EL (cell line): ENCODE measurements at regions not wholly inside any gene's neighbourhood (a gene's known extent, or its start where the extent isn't known, plus 50 kb on each side); places are given as distances from the start of the nearest gene placed in this dataset.

Experiments used
- DNase-seq: peaks from one replicate; pipeline ENCODE4 v3.0.0-alpha.2; 2016

DNA sequence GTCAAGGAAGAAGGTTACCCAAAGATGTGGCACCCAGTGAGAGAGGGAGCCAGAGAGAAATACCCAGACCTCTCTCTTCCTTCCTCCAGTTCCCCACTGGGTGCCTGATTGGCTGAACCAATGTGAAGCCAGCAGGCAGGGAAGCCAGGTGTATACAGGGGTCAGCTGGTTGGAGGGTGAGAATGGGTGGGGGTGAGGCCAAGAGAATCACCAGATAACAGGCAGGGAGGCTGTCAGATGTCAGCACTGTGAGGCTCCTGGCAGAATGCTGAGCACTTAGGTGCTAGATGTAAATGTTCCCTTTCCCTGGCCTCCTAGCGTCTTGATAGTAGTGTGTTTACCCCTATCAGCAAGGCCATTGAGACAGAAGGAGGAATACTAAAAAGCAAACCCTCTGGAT lies 104.0 kb upstream of the MGAT5 start:
- no peak for DNase-seq

DNA sequence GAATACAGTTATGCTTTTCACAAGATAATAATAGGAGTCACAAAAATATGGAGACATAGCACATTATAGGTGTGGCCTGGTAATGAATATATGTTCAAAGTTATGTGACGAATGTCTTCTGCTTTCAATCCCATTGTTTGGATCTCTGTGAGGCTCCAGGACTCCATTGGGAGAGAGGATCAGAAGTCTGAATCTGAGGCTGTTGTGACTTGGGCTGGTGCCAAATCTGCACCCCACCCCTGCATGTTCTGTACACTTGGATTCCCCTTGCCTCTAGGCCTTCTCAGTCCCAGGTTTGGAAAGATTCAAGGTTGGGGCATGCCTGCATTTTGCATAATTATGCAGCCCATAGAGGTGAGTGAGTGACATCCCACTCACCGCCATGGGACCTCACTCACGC lies 103.1 kb upstream of the MGAT5 start:
- no peak for DNase-seq

DNA sequence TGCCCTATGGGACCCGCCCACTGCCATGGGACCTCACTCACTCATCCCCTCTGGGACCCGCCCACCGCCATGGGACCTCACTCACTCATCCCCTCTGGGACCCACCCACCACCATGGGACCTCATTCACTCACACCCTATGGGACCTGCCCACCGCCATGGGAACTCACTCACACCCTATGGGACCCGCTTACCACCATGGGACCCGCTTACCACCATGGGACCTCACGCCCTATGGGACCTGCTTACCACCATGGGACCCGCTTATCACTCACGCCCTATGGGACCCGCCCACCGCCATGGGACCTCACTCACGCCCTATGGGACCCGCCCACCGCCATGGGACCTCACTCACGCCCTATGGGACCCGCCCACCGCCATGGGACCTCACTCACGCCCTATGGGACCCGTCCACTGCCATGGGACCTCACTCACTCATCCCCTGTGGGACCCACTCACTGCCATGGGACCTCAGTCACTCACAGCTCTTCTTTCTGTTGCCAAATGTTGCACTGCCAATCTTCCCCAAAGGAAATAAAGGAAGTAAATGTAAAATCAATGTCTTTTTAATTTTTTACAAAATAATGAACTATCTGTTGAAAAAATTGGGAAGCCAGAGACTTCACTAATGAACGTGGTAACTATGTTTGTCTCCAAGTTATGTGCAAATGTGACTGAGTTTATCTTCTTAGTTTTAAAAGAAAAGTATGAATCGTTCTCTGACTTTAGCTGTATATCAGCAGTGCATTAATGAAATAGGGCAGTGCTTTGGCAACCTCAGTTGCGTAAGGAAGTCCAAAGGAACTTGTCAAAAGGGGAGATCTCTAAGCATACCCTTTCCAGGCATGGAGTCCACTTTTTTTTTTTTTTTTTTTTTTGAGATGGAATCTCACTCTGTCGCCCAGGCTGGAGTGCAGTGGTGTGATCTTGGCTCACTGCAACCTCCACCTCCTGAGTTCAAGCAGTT lies 101.5 kb upstream of the MGAT5 start:
- DNase-seq, result no peak

- DNase-seq, result no peak
Observed at GRCh38 chr2:134153294-134153880, 100.5 kb upstream of the MGAT5 start.

GRCh38 chr2:134154246-134154645 lies 99.6 kb upstream of the MGAT5 start:
- DNase-seq, result no peak

DNA sequence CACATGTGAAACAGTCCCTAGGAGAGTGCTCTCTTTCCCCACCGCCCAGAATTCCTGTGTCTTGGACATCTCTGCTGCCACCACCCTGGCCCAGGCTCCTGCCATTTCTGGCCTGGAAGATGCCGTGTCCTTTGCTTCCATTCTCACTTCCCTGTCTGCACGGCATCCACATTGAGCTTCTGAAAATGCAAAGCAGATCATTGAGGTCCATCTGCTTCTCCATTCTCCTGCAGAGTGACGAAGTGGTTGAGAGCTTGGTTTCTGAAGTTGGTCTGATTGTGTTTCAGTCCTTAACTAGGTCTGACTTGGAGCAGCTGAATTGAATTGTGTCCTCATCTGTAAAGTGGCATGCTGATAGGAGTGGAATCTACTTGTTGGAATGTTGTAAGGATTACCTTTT lies 98.7 kb upstream of the MGAT5 start:
- no peak for DNase-seq

GRCh38 chr2:134158295-134158694 lies 95.6 kb upstream of the MGAT5 start:
- no peak for DNase-seq

- DNase-seq, result peak; percentile 26
Observed at GRCh38 chr2:134161170-134161547, 92.7 kb upstream of the MGAT5 start.

DNA sequence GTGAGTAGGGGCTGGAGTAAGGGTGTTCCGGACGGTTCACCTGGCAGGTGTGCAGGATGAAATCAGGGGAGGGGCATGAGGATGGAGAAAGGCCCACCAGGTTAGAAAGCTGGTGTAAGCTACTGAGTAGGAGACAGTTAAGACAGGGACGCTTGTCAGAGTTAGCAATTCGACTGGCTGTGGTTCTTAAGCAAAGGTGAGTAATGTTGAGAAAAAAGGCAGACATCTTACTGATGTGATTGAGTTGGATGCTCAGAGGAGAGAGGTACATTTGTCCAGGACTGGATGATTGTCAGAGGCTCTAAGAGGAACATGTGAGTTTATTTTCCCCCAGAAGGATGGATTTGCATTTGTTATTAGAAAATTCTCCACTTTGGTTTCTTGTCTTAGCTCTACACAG lies 90.5 kb upstream of the MGAT5 start:
- DNase-seq, result no peak

DNA sequence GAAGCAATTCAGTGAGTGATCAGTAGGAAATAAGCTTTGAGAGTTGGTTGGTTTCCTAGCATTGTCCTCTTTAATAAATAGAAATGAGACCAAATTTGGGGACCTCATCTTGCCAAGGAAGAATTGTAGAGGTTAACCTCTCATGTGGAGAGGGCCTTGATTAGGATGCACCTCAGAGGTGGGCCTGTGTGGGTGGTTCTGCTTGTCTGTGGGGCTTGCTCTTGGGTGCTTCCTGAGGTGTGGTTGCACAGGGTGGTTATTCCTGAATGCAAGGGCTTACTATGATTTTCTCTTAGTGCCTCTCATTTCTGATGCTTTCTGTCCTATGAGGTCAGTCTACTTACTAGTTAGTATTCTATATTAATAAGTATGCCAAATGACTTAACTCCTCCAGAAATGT lies 89.6 kb upstream of the MGAT5 start:
- DNase-seq, result no peak

- DNase-seq, result peak; percentile 22
Observed at GRCh38 chr2:134167015-134167414, 86.9 kb upstream of the MGAT5 start.

DNA sequence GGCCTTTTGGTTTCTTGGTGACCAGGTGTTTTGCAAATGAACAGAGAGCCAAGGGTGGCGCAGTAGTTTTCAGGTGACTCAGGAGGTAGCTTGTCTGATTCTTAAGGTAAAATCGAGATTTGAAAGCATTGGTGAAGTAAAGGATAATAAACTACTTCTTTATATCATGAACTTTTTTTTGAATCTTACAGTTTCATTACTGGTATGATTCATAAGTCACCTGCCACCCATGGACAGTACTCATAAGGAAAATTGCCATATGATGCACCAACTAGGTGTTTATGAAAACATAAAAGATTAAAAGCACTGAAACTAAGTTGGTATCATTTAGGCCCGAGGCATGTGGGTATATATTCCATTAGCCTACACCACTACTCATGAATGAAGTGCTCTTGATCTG lies 84.1 kb upstream of the MGAT5 start:
- no peak for DNase-seq

DNA sequence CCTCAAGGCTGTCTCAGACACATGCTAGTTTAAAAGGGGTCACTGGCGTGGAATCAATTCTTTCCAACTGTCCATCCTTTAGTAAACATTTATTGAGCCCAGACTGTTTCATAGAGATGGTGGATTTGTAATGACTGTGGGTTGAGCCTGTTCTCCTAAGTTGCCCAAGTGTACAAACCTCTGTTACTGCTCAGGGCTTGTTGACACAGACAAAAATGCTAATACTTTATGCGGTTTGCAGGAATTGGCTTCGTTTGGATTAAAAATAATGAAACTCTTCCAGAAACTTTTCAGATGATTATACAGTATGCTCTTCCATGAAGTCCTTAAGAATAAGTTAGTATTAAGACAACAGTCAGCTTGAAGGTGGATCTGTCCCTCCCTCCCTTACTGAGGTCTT lies 83.6 kb upstream of the MGAT5 start:
- DNase-seq, result no peak

GRCh38 chr2:134170700-134171099 lies 83.2 kb upstream of the MGAT5 start:
- no peak for DNase-seq

DNA sequence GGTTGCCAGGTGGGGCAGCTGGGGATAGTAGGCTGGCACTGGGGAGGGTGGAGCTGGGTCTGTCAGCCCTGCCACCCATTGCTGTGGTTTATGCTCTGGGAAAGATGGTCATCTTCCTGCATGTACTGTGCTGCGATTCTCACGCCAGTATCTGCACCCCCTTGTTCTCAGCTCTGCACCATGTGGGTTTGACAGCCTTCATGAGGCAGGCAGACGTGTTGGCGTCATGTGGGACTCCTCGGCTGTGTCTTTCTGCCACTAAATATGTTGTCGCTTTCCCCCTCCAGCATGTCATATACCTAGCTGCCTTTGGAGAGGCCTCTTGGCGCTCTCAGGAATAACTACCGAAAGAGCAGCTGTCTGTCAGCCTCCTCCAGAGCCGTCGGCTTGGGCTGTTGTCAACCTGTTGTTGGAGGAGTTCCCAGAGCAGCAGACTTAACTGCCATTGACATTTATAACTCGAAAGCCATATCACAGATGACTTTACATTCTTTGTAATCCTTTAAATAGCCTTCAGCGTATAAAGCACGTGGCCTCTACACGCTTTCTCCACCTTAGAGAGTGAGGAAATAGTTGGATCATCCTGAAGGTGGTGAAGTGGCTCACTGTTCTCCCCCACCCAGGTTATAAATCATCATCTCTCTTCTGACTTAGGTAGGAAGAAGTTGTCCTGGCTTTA lies 80.4 kb upstream of the MGAT5 start:
- no peak for DNase-seq

- no peak for DNase-seq
Observed at GRCh38 chr2:134174711-134175110, 79.2 kb upstream of the MGAT5 start.

- DNase-seq, result no peak
Observed at GRCh38 chr2:134175834-134176233, 78.0 kb upstream of the MGAT5 start.

GRCh38 chr2:134177351-134177931 lies 76.4 kb upstream of the MGAT5 start:
- DNase-seq, result peak; percentile 27

DNA sequence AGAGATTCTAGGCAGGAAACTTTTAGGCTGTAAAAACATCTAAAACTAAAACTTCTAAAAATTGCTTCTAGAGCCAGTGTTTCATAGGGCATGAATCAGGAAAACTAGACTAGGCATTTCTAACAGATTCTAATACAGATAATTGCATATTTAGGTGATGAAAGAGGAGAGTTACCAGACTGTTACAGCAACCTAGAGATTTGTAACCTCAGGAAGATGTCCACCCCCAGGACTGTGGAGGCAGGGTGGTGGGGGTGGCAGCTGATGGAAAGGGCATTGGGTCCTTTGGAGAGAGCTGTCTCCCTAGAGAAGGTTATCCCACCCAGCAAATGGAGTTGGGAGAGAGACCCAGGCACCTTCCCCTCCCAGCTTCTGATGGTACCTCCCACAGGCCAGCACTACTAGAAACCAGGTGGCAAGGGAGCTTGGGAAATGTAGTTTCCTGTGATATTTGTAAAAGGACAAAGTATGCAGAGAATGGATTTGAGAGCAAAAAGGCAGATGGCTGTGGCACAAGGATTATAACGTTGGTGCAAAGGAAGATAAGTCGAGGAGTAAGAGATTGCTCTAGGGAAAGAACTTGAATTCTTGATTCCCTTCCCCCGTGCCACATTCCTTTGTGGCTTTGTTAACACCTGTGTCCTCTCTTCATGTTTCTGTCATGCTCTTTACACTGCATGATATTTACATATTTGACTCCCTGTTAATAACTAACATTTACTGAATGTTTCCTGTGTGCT lies 75.6 kb upstream of the MGAT5 start:
- DNase-seq, result no peak

GRCh38 chr2:134181219-134181618 lies 72.7 kb upstream of the MGAT5 start:
- DNase-seq, result no peak

- no peak for DNase-seq
Observed at GRCh38 chr2:134183679-134184078, 70.2 kb upstream of the MGAT5 start.

GRCh38 chr2:134185639-134186038 lies 68.2 kb upstream of the MGAT5 start:
- DNase-seq, result no peak
